HK-2 (cell line): ENCODE measurements at regions not wholly inside any gene's neighbourhood (a gene's known extent, or its start where the extent isn't known, plus 50 kb on each side); places are given as distances from the start of the nearest gene placed in this dataset.

Source experiments
- DNase-seq: peaks from one replicate; pipeline ENCODE4 v3.0.0-alpha.2; 2018; ENCODE audit not compliant: unreplicated experiment

- DNase-seq: no peak
These were observed 51.3 kb downstream of the GADD45G start for GRCh38 chr9:89655990-89656657.

- no peak for DNase-seq
These were observed 52.5 kb downstream of the GADD45G start for GRCh38 chr9:89657295-89657694.

GRCh38 chr9:89657765-89658164 lies 53.0 kb downstream of the GADD45G start:
- DNase-seq: no peak

GRCh38 chr9:89658401-89658800 lies 53.6 kb downstream of the GADD45G start:
- no peak for DNase-seq

- DNase-seq: no peak
These were observed 54.1 kb downstream of the GADD45G start for GRCh38 chr9:89658931-89659330.

- no peak for DNase-seq
These were observed 54.7 kb downstream of the GADD45G start for GRCh38 chr9:89659473-89659872.

- DNase-seq: no peak
These were observed 55.3 kb downstream of the GADD45G start for GRCh38 chr9:89659891-89660685.

- no peak for DNase-seq
These were observed 56.7 kb downstream of the GADD45G start for GRCh38 chr9:89661391-89661949.

GRCh38 chr9:89661956-89662717 lies 57.3 kb downstream of the GADD45G start:
- peak; percentile 75 for DNase-seq

- DNase-seq: no peak
These were observed 58.2 kb downstream of the GADD45G start for GRCh38 chr9:89662718-89663613.

- DNase-seq: no peak
These were observed 58.8 kb downstream of the GADD45G start for GRCh38 chr9:89663614-89663970.

- no peak for DNase-seq
These were observed 59.2 kb downstream of the GADD45G start for GRCh38 chr9:89664010-89664409.

GRCh38 chr9:89664896-89665329 lies 60.1 kb downstream of the GADD45G start:
- no peak for DNase-seq

- no peak for DNase-seq
These were observed 61.6 kb downstream of the GADD45G start for GRCh38 chr9:89666364-89666763.

GRCh38 chr9:89666950-89667349 lies 62.1 kb downstream of the GADD45G start:
- no peak for DNase-seq

GRCh38 chr9:89667726-89668125 lies 62.9 kb downstream of the GADD45G start:
- no peak for DNase-seq

GRCh38 chr9:89668216-89668865 lies 63.5 kb downstream of the GADD45G start:
- no peak for DNase-seq

GRCh38 chr9:89668866-89669246 lies 64.0 kb downstream of the GADD45G start:
- no peak for DNase-seq

- DNase-seq: no peak
These were observed 64.6 kb downstream of the GADD45G start for GRCh38 chr9:89669361-89669842.

GRCh38 chr9:89670114-89670513 lies 65.3 kb downstream of the GADD45G start:
- no peak for DNase-seq
